ENCODE measurements at regions not wholly inside any gene's neighbourhood (a gene's known extent, or its start where the extent isn't known, plus 50 kb on each side); places are given as distances from the start of the nearest gene placed in this dataset.
"Not testable (repeated sequence)": the region's sequence is repeated elsewhere in the genome, so short reads cannot be mapped to it uniquely, and the experiment has no call there.

- DNase-seq, result no peak
Observed at GRCh38 chr5:143659599-143660238, 152.2 kb upstream of the HMHB1 start.

- no peak for DNase-seq
Observed at GRCh38 chr5:143658956-143659355, 153.0 kb upstream of the HMHB1 start.

- peak; percentile 96 for DNase-seq
Observed at GRCh38 chr5:143657647-143658285, 154.2 kb upstream of the HMHB1 start.

GRCh38 chr5:143653766-143654282 lies 158.1 kb upstream of the HMHB1 start:
- DNase-seq, result no peak

- no peak for DNase-seq
Observed at GRCh38 chr5:143653256-143653655, 158.7 kb upstream of the HMHB1 start.

- DNase-seq, result no peak
Observed at GRCh38 chr5:143652108-143652700, 159.8 kb upstream of the HMHB1 start.

- peak; percentile 88 for DNase-seq
Observed at GRCh38 chr5:143649937-143650621, 161.9 kb upstream of the HMHB1 start.

GRCh38 chr5:143648696-143649095 lies 163.3 kb upstream of the HMHB1 start:
- no peak for DNase-seq

- no peak for DNase-seq
Observed at GRCh38 chr5:143646961-143647360, 165.0 kb upstream of the HMHB1 start.

GRCh38 chr5:143645356-143645755 lies 166.6 kb upstream of the HMHB1 start:
- DNase-seq, result no peak

- no peak for DNase-seq
Observed at GRCh38 chr5:143644727-143645126, 167.2 kb upstream of the HMHB1 start.

GRCh38 chr5:143642791-143643190 lies 169.2 kb upstream of the HMHB1 start:
- no peak for DNase-seq

- DNase-seq, result no peak
Observed at GRCh38 chr5:143641549-143642355, 170.2 kb upstream of the HMHB1 start.

GRCh38 chr5:143638654-143639053 lies 173.3 kb upstream of the HMHB1 start:
- no peak for DNase-seq

- DNase-seq, result peak; percentile 11
Observed at GRCh38 chr5:143636931-143637528, 174.9 kb upstream of the HMHB1 start.

- no peak for DNase-seq
Observed at GRCh38 chr5:143635888-143636287, 176.1 kb upstream of the HMHB1 start.

- no peak for DNase-seq
Observed at GRCh38 chr5:143635146-143635752, 176.7 kb upstream of the HMHB1 start.

GRCh38 chr5:143634689-143635088 lies 177.3 kb upstream of the HMHB1 start:
- no peak for DNase-seq

- DNase-seq, result no peak
Observed at GRCh38 chr5:143629871-143630659, 181.9 kb upstream of the HMHB1 start.

- DNase-seq, result not testable (repeated sequence)
Observed at GRCh38 chr5:143625048-143625447, 186.9 kb upstream of the HMHB1 start.

- DNase-seq, result no peak
Observed at GRCh38 chr5:143624465-143624864, 187.5 kb upstream of the HMHB1 start.
